Transverse colon (tissue), 4 donors: ENCODE measurements at regions not wholly inside any gene's neighbourhood (a gene's known extent, or its start where the extent isn't known, plus 50 kb on each side); places are given as distances from the start of the nearest gene placed in this dataset.

Experiments used
- DNase-seq: peaks from one replicate; pipeline ENCODE4 v3.0.0-alpha.2; 2019
- H3K27ac ChIP-seq, 4 donors: fragments of 200-600 bp; sonication (generic); 2 replicates each; pipeline ENCODE4 v1.5.1; 2016 to 2018; ENCODE audit warnings: inconsistent platforms in 4 of 4
- H3K27me3 ChIP-seq: fragments of 200-600 bp; sonication (generic); 2 replicates; pipeline ENCODE4 v1.5.1; 2017; ENCODE audit warnings: inconsistent platforms
- H3K36me3 ChIP-seq, 4 donors: fragments of 200-600 bp; sonication (generic); 2 replicates each; pipeline ENCODE4 v1.5.1; 2017 to 2019; ENCODE audit warnings: inconsistent platforms in 4 of 4
- H3K4me1 ChIP-seq, 4 donors: fragments of 200-600 bp; sonication (generic); 2 replicates each; pipeline ENCODE4 v1.5.1; 2017 to 2020; ENCODE audit warnings: inconsistent platforms in 4 of 4
- H3K4me3 ChIP-seq, 4 donors: fragments of 200-600 bp; sonication (generic); 1 replicate in 1 of 4; 2 replicates in 3 of 4; pipeline versions ENCODE4 v1.5.1 to v1.6.1; 2017 to 2019; ENCODE audit warnings: inconsistent platforms in 4 of 4
- H3K9me3 ChIP-seq, 2 donors: fragments of 200-600 bp; sonication (generic); 2 replicates each; pipeline ENCODE4 v1.5.1; 2017 to 2019; ENCODE audit warnings: inconsistent platforms in 2 of 2
- CTCF ChIP-seq, 5 experiments: fragments of 200-600 bp in 3 of 5; fragments of 450-650 bp in 2 of 5; sonication (generic) in 3 of 5; IDR thresholded peaks; 1 replicate in 2 of 5; 2 replicates in 3 of 5; pipeline ENCODE4 v1.5.1; 2016 to 2017; ENCODE audit warnings: antibody characterized with exemption in 5 of 5, inconsistent platforms in 3 of 5, mild to moderate bottlenecking in 2 of 5, moderate library complexity in 1 of 5
- EP300 ChIP-seq: sonication (generic); formaldehyde crosslinking; IDR thresholded peaks from one replicate; pipeline ENCODE4 v1.6.1; 2017; ENCODE audit warnings: antibody characterized with exemption, low read depth
- POLR2A ChIP-seq: fragments of 450-650 bp; IDR thresholded peaks from one replicate; pipeline ENCODE4 v1.6.1; 2016; ENCODE audit warnings: antibody characterized with exemption, mild to moderate bottlenecking, moderate library complexity
- POLR2AphosphoS5 ChIP-seq, 3 donors: sonication (generic); formaldehyde crosslinking; IDR thresholded peaks; one replicate each; pipeline ENCODE4 v1.6.1; 2016; ENCODE audit warnings: antibody characterized with exemption in 3 of 3
- WGBS, 2 donors: methylation state at CpG; one replicate each; pipeline ENCODE4 v1.1.5; 2018; ENCODE audit warnings: low coverage in 1 of 2; 5-methylcytosine and 5-hydroxymethylcytosine counted together
- in situ Hi-C, 4 donors: fragments of 200-750 bp; cut with MboI; loops; one replicate each; pipeline versions ENCODE4 v1.15.0 to v1.15.1; 2017; ENCODE audit warnings: low sequenced_read_pairs in 3 of 4, low pct_ligation_motif_present in 1 of 4, low pct_unique_long_range_greater_than_20kb in 1 of 4
- intact Hi-C: fragments of 100-400 bp; cut with DNase I; formaldehyde crosslinking; loops from one replicate; pipeline ENCODE4 v1.15.1; 2023; ENCODE audit warnings: low total_unique reads

- TF ChIP-seq POLR2A (no peak), EP300 (no peak), POLR2AphosphoS5 (IDR thresholded peaks at IDR 0.05) (no peak), CTCF (IDR thresholded peaks at IDR 0.05) (no peak)
- in situ Hi-C loops (no loop called here), intact Hi-C loops (no loop called here)
- Histone ChIP-seq H3K9me3 (peaks cover 0 to 4% of the 10 kb centered on the region in 2 donors), H3K27me3 (no peaks in the 10 kb centered on the region), H3K27ac (no peak overlapping the region), H3K4me3 (no peak overlapping the region), H3K4me1 (no peaks in the 10 kb centered on the region), H3K36me3 (peaks cover 0 to 1% (median 0%) of the 10 kb centered on the region in 4 donors)
- no peak for DNase-seq
- 80 to 89% methylated on average over 1 of the region's 1 CpG for WGBS, 2 donors
These were observed 1230.1 kb upstream of the CDH2 start for GRCh38 chr18:29406996-29407395.

DNA sequence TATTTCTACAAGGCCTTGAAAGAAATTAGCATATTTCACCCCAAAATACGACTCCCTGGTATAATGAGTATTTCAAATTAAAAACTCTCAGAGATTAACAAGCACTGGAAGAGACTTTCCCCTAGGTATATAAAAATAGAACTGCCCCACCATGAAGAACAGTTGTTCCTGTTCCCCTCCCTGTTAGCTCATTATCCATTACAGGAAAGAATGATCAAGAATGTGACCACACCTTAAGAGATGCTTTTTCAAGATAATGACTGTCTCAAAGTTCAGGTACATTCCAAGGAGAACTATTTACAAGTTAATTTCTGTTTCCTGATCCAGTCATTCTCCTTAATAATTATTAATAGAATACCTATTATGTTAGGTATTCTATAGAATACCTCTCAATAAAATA lies 1220.6 kb upstream of the CDH2 start:
- no peaks in the 10 kb centered on the region for H3K4me1 ChIP-seq
- no peak overlapping the region for H3K27ac ChIP-seq
- intact Hi-C loops, result no loop called here
- H3K4me3 ChIP-seq, result no peak overlapping the region
- no peaks in the 10 kb centered on the region for H3K27me3 ChIP-seq
- no peak for DNase-seq
- no peaks in the 10 kb centered on the region for H3K9me3 ChIP-seq
- no peaks in the 10 kb centered on the region for H3K36me3 ChIP-seq
- no peak for TF ChIP-seq POLR2AphosphoS5 (IDR thresholded peaks at IDR 0.05)
- no peak for TF ChIP-seq CTCF (IDR thresholded peaks at IDR 0.05)
- no peak for TF ChIP-seq EP300
- TF ChIP-seq POLR2A, result no peak
- WGBS, 2 donors, result 71 to 82% methylated on average over 1 of the region's 1 CpG
- in situ Hi-C loops, result no loop called here

DNA sequence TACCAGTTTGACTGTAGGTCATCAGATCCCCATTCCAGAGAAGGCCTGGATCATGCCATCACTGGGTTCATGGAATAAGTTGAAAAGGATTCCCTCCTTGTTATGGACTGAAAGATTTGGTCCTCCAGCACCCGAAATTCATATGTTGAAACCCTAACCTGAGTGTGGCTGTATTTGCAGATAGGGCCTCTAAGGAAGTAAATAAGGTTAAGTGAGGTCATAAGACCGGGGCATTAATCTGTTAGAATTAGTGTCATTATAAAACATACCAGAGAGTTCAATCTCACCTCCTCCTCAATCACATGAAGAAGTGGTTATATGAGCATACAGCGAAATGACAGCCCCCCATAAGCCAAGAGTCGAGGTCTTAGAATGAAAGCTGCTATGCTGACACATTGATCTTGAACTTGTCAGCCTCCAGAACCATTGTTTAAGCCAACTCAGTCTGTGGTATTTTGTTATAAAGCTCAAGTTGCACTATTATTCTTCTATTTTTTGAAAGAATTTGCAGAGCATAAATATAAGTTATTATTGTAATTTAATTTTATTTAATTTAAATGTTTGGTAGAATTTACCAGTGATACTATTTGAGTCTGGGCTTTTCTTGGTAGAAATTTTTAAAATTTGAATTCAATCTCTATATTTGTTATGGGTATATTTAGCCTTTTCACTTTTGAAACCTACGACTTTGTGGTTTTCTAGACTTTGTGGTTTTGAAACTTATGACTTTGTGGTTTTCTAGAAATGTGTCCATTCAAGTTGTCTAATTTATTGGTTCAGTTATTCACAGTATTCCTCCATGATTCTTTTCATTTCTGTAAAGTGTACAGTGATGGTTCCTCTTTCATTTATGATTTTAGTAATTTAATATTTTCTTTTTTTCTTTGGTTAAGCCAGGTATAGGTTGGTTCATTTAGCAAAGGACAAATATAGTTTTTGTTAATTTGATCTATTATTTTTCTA lies 1206.7 kb upstream of the CDH2 start:
- in situ Hi-C loops, result no loop called here
- Histone ChIP-seq H3K27ac (no peak overlapping the region), H3K27me3 (no peaks in the 10 kb centered on the region), H3K4me3 (no peak overlapping the region), H3K4me1 (no peaks in the 10 kb centered on the region), H3K9me3 (no peaks in the 10 kb centered on the region), H3K36me3 (no peaks in the 10 kb centered on the region)
- no peak for DNase-seq
- TF ChIP-seq EP300 (no peak), CTCF (IDR thresholded peaks at IDR 0.05) (no peak), POLR2AphosphoS5 (IDR thresholded peaks at IDR 0.05) (no peak), POLR2A (no peak)
- intact Hi-C loops, result no loop called here
- WGBS, 2 donors, result 45 to 68% methylated on average over 4 to 5 of the region's 5 CpGs

GRCh38 chr18:29378651-29379136 lies 1201.8 kb upstream of the CDH2 start:
- Histone ChIP-seq H3K27ac (no peak overlapping the region), H3K27me3 (no peaks in the 10 kb centered on the region), H3K9me3 (no peaks in the 10 kb centered on the region), H3K4me1 (no peaks in the 10 kb centered on the region), H3K4me3 (no peak overlapping the region), H3K36me3 (no peaks in the 10 kb centered on the region)
- no peak for TF ChIP-seq POLR2A
- 87 to 92% methylated on average over 3 of the region's 3 CpGs for WGBS, 2 donors
- DNase-seq, result no peak
- in situ Hi-C loops (no loop called here), intact Hi-C loops (no loop called here)
